D721Med (cell line): ENCODE measurements at regions not wholly inside any gene's neighbourhood (a gene's known extent, or its start where the extent isn't known, plus 50 kb on each side); places are given as distances from the start of the nearest gene placed in this dataset.
"Not testable (repeated sequence)": the region's sequence is repeated elsewhere in the genome, so short reads cannot be mapped to it uniquely, and the experiment has no call there.

ENCODE experiments used
- DNase-seq: peaks from one replicate; pipeline ENCODE4 v3.0.0; 2011; ENCODE audit warnings: low spot score; ENCODE audit not compliant: insufficient read length
- FAIRE-seq: peaks from 2 replicates; lab custom pipeline; 2011; peaks lifted over from hg19 to GRCh38; lab: Jason Lieb, UNC
- CTCF ChIP-seq: IDR thresholded peaks from 2 replicates; pipeline ENCODE4 v1.5.1; 2012; ENCODE audit warnings: mild to moderate bottlenecking, control low read depth; ENCODE audit not compliant: insufficient read depth; ENCODE audit errors: missing control alignments

- DNase-seq (no peak), FAIRE-seq (no peak)
- no peak for TF ChIP-seq CTCF
Observed at GRCh38 chr6:145087034-145087433, 648.3 kb downstream of the EPM2A start.

GRCh38 chr6:145090801-145091585, 644.3 kb downstream of the EPM2A start:
- no peak for TF ChIP-seq CTCF
- FAIRE-seq: no peak
- no peak for DNase-seq

- no peak for FAIRE-seq
- no peak for TF ChIP-seq CTCF
Observed at GRCh38 chr6:145091586-145092142, 643.7 kb downstream of the EPM2A start.

GRCh38 chr6:145092554-145092953, 642.8 kb downstream of the EPM2A start:
- TF ChIP-seq CTCF: no peak
- DNase-seq (no peak), FAIRE-seq (no peak)

More at GRCh38 chr6:145091586-145092142, 643.7 kb downstream of the EPM2A start:
- no peak for DNase-seq

- no peak for FAIRE-seq
Observed at GRCh38 chr6:145093226-145093625, 642.1 kb downstream of the EPM2A start.

GRCh38 chr6:145096846-145097245, 638.5 kb downstream of the EPM2A start:
- DNase-seq: no peak
- TF ChIP-seq CTCF: no peak
- FAIRE-seq: no peak

More at GRCh38 chr6:145093226-145093625, 642.1 kb downstream of the EPM2A start:
- TF ChIP-seq CTCF: no peak
- no peak for DNase-seq

- FAIRE-seq, DNase-seq: not testable (repeated sequence)
Observed at GRCh38 chr6:145098127-145098526, 637.2 kb downstream of the EPM2A start.
